ENCODE measurements at regions not wholly inside any gene's neighbourhood (a gene's known extent, or its start where the extent isn't known, plus 50 kb on each side); places are given as distances from the start of the nearest gene placed in this dataset.
A peak's percentile ranks its signal among the peaks of the same experiment; 100 is the strongest.
"Not testable (repeated sequence)": the region's sequence is repeated elsewhere in the genome, so short reads cannot be mapped to it uniquely, and the experiment has no call there.

- H3K36me3 Mint-ChIP-seq (ENCODE audit: low read depth) = no peaks in the 10 kb centered on the region
- ChIA-PET CTCF (interaction anchor here (0.7 kb wide), 1 partner anchor 272 kb away, joined by 3 read pairs; no protein-coding TSS in a partner anchor), POLR2A (interaction anchor here (1.2 kb wide), 1 partner anchor 266 kb away, joined by 3 read pairs; no protein-coding TSS in a partner anchor)
- H3K4me3 Mint-ChIP-seq = no peak overlapping the region
- no peak overlapping the region for H3K27ac Mint-ChIP-seq
- H3K27me3 Mint-ChIP-seq = peaks cover 1% of the 10 kb centered on the region
- DNase-seq = no peak
- peaks cover 10% of the 10 kb centered on the region for H3K4me1 Mint-ChIP-seq
- no peaks in the 10 kb centered on the region for H3K9me3 Mint-ChIP-seq
Observed at GRCh38 chr4:26052663-26053541, 138.9 kb downstream of the SMIM20 start.

GRCh38 chr4:26053761-26054160 lies 139.7 kb downstream of the SMIM20 start:
- ChIA-PET POLR2A (interaction anchor here (1.0 kb wide), 1 partner anchor 8 kb away, joined by 3 read pairs; no protein-coding TSS in a partner anchor), CTCF (no interaction called here)
- DNase-seq = no peak
- peaks cover 1% of the 10 kb centered on the region for H3K27me3 Mint-ChIP-seq
- H3K9me3 Mint-ChIP-seq = no peaks in the 10 kb centered on the region
- no peak overlapping the region for H3K4me3 Mint-ChIP-seq
- peaks cover 17% of the 10 kb centered on the region for H3K4me1 Mint-ChIP-seq
- no peaks in the 10 kb centered on the region for H3K36me3 Mint-ChIP-seq (ENCODE audit: low read depth)
- no peak overlapping the region for H3K27ac Mint-ChIP-seq

GRCh38 chr4:26055855-26056254 lies 141.8 kb downstream of the SMIM20 start:
- Mint-ChIP-seq H3K4me3 (no peak overlapping the region), H3K36me3 (ENCODE audit: low read depth) (no peaks in the 10 kb centered on the region), H3K9me3 (no peaks in the 10 kb centered on the region), H3K4me1 (peaks cover 24% of the 10 kb centered on the region), H3K27me3 (peaks cover 1% of the 10 kb centered on the region), H3K27ac (no peak overlapping the region)
- DNase-seq = no peak
- CTCF ChIA-PET = interaction anchor here (0.6 to 1.8 kb wide), 5 partner anchors 25 to 271 kb away, joined by 3 to 5 read pairs (median 3); no protein-coding TSS in a partner anchor
- POLR2A ChIA-PET = interaction anchor here (0.6 kb wide), 1 partner anchor 963 kb away, joined by 6 read pairs; no protein-coding TSS in a partner anchor

GRCh38 chr4:26056406-26056805 lies 142.4 kb downstream of the SMIM20 start:
- H3K9me3 Mint-ChIP-seq = no peaks in the 10 kb centered on the region
- peaks cover 27% of the 10 kb centered on the region for H3K4me1 Mint-ChIP-seq
- no peak overlapping the region for H3K27ac Mint-ChIP-seq
- ChIA-PET CTCF (interaction anchor here (0.8 to 1.8 kb wide), 4 partner anchors 26 to 271 kb away, joined by 3 to 5 read pairs (median 4); no protein-coding TSS in a partner anchor), POLR2A (no interaction called here)
- H3K36me3 Mint-ChIP-seq (ENCODE audit: low read depth) = no peaks in the 10 kb centered on the region
- H3K4me3 Mint-ChIP-seq = no peak overlapping the region
- DNase-seq = no peak
- peaks cover 1% of the 10 kb centered on the region for H3K27me3 Mint-ChIP-seq

- POLR2A ChIA-PET; H3K9me3 Mint-ChIP-seq; H3K4me3 Mint-ChIP-seq; H3K27me3 Mint-ChIP-seq; H3K36me3 Mint-ChIP-seq (ENCODE audit: low read depth); H3K27ac Mint-ChIP-seq; DNase-seq: not testable (repeated sequence)
- CTCF ChIA-PET = interaction anchor here (1.6 to 2.9 kb wide), 3 partner anchors 70 to 351 kb away, joined by 5 to 13 read pairs (median 11); no protein-coding TSS in a partner anchor
- peaks cover 33% of the 10 kb centered on the region for H3K4me1 Mint-ChIP-seq
Observed at GRCh38 chr4:26057839-26058238, 143.8 kb downstream of the SMIM20 start.

- Mint-ChIP-seq H3K9me3 (no peaks in the 10 kb centered on the region), H3K4me1 (peaks cover 26% of the 10 kb centered on the region), H3K4me3 (no peak overlapping the region), H3K27me3 (peaks cover 1% of the 10 kb centered on the region), H3K27ac (no peak overlapping the region), H3K36me3 (ENCODE audit: low read depth) (no peaks in the 10 kb centered on the region)
- POLR2A ChIA-PET = interaction anchor here (0.7 to 1.2 kb wide), 3 partner anchors 17 to 268 kb away, joined by 3 to 5 read pairs (median 4); no protein-coding TSS in a partner anchor
- CTCF ChIA-PET = interaction anchor here (0.8 to 2.9 kb wide), 9 partner anchors 17 to 355 kb away, joined by 3 to 13 read pairs (median 4); partner anchors contain the start of gene RBPJ
- DNase-seq = peak; percentile 37
Observed at GRCh38 chr4:26058537-26058936, 144.5 kb downstream of the SMIM20 start.

GRCh38 chr4:26059391-26060154 lies 145.6 kb downstream of the SMIM20 start:
- no peaks in the 10 kb centered on the region for H3K9me3 Mint-ChIP-seq
- no peak overlapping the region for H3K27ac Mint-ChIP-seq
- no peak for DNase-seq
- ChIA-PET CTCF (interaction anchor here (0.8 to 2.9 kb wide), 13 partner anchors 10 to 354 kb away, joined by 3 to 13 read pairs (median 3); partner anchors contain the start of gene RBPJ), POLR2A (interaction anchor here (0.7 to 1.2 kb wide), 4 partner anchors 16 to 267 kb away, joined by 3 to 5 read pairs (median 4); no protein-coding TSS in a partner anchor)
- no peaks in the 10 kb centered on the region for H3K36me3 Mint-ChIP-seq (ENCODE audit: low read depth)
- H3K4me1 Mint-ChIP-seq = peaks cover 26% of the 10 kb centered on the region
- no peak overlapping the region for H3K4me3 Mint-ChIP-seq
- peaks cover 1% of the 10 kb centered on the region for H3K27me3 Mint-ChIP-seq

GRCh38 chr4:26060286-26060685 lies 146.3 kb downstream of the SMIM20 start:
- DNase-seq = no peak
- no peaks in the 10 kb centered on the region for H3K9me3 Mint-ChIP-seq
- CTCF ChIA-PET = interaction anchor here (0.9 to 2.9 kb wide), 7 partner anchors 10 to 312 kb away, joined by 3 to 13 read pairs (median 3); no protein-coding TSS in a partner anchor
- peaks cover 1% of the 10 kb centered on the region for H3K27me3 Mint-ChIP-seq
- POLR2A ChIA-PET = interaction anchor here (1.2 kb wide), 1 partner anchor 265 kb away, joined by 4 read pairs; no protein-coding TSS in a partner anchor
- peaks cover 26% of the 10 kb centered on the region for H3K4me1 Mint-ChIP-seq
- H3K36me3 Mint-ChIP-seq (ENCODE audit: low read depth) = no peaks in the 10 kb centered on the region
- H3K27ac Mint-ChIP-seq = no peak overlapping the region
- H3K4me3 Mint-ChIP-seq = no peak overlapping the region

GRCh38 chr4:26061248-26061986 lies 147.4 kb downstream of the SMIM20 start:
- CTCF ChIA-PET = interaction anchor here (0.7 to 1.8 kb wide), 13 partner anchors 8 to 348 kb away, joined by 3 to 12 read pairs (median 3); no protein-coding TSS in a partner anchor
- Mint-ChIP-seq H3K27ac (no peak overlapping the region), H3K4me1 (peaks cover 26% of the 10 kb centered on the region), H3K9me3 (no peaks in the 10 kb centered on the region), H3K4me3 (no peak overlapping the region), H3K27me3 (peaks cover 1% of the 10 kb centered on the region), H3K36me3 (ENCODE audit: low read depth) (no peaks in the 10 kb centered on the region)
- POLR2A ChIA-PET = interaction anchor here (1.2 to 1.9 kb wide), 3 partner anchors 14 to 264 kb away, joined by 4 to 8 read pairs (median 7); no protein-coding TSS in a partner anchor
- DNase-seq = peak; percentile 52

GRCh38 chr4:26062215-26062614 lies 148.2 kb downstream of the SMIM20 start:
- Mint-ChIP-seq H3K27ac (no peak overlapping the region), H3K4me3 (no peak overlapping the region), H3K27me3 (peaks cover 1% of the 10 kb centered on the region), H3K36me3 (ENCODE audit: low read depth) (no peaks in the 10 kb centered on the region), H3K4me1 (peaks cover 26% of the 10 kb centered on the region), H3K9me3 (no peaks in the 10 kb centered on the region)
- ChIA-PET POLR2A (interaction anchor here (1.3 to 1.9 kb wide), 2 partner anchors 13 to 257 kb away, joined by 7 to 8 read pairs; no protein-coding TSS in a partner anchor), CTCF (interaction anchor here (0.8 to 1.8 kb wide), 6 partner anchors 8 to 347 kb away, joined by 3 to 8 read pairs (median 4); no protein-coding TSS in a partner anchor)
- DNase-seq = no peak

GRCh38 chr4:26064009-26064408 lies 150.0 kb downstream of the SMIM20 start:
- H3K4me3 Mint-ChIP-seq; CTCF ChIA-PET; H3K36me3 Mint-ChIP-seq (ENCODE audit: low read depth); H3K27ac Mint-ChIP-seq; H3K9me3 Mint-ChIP-seq; H3K27me3 Mint-ChIP-seq; DNase-seq: not testable (repeated sequence)
- POLR2A ChIA-PET = interaction anchor here (1.5 kb wide), 1 partner anchor 256 kb away, joined by 4 read pairs; the partner anchor contains the start of gene RBPJ
- H3K4me1 Mint-ChIP-seq = peaks cover 15% of the 10 kb centered on the region
